Suprapubic skin (tissue), 4 donors: ENCODE measurements at regions not wholly inside any gene's neighbourhood (a gene's known extent, or its start where the extent isn't known, plus 50 kb on each side); places are given as distances from the start of the nearest gene placed in this dataset.

Source experiments
- EP300 ChIP-seq: sonication (generic); formaldehyde crosslinking; IDR thresholded peaks from one replicate; pipeline ENCODE4 v1.6.1; 2017; ENCODE audit warnings: antibody characterized with exemption
- POLR2A ChIP-seq, 2 donors: fragments of 450-650 bp; IDR thresholded peaks; one replicate each; pipeline ENCODE4 v1.6.1; 2017; ENCODE audit warnings: antibody characterized with exemption in 2 of 2, mild to moderate bottlenecking in 2 of 2, moderate library complexity in 2 of 2
- POLR2AphosphoS5 ChIP-seq, 3 donors: sonication (generic); formaldehyde crosslinking; IDR thresholded peaks; one replicate each; pipeline ENCODE4 v1.6.1; 2017; ENCODE audit warnings: antibody characterized with exemption in 3 of 3
- TF ChIP-seq, protein P1 (sequence below), 2 donors: fragments of 200-600 bp in 1 of 2; fragments of 450-650 bp in 1 of 2; sonication (generic) in 1 of 2; IDR thresholded peaks; one replicate each; pipeline ENCODE4 v1.5.1; 2016 to 2019; ENCODE audit warnings: antibody characterized with exemption in 2 of 2, mild to moderate bottlenecking in 1 of 2, moderate library complexity in 1 of 2

DNA sequence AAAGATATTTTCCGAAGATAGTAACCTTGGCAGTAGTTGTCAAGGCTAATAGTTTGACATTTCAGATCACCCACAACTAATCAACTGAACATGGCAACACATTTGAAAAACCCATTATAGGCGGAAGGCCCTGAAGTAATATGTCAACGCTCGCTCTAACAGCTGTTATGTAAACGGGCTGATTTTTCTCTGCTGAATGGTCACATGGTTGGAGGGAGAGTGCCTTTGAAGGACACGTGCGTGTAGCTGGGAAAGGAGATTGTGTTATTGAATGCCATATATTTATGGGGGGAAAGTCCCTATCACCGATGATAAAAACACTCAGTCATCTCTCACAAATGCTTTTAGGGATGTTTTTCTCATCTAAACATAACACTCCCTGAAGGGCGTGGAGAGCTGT is 160.0 kb upstream of the RALGAPA2 start:
- TF ChIP-seq, protein P1, sequence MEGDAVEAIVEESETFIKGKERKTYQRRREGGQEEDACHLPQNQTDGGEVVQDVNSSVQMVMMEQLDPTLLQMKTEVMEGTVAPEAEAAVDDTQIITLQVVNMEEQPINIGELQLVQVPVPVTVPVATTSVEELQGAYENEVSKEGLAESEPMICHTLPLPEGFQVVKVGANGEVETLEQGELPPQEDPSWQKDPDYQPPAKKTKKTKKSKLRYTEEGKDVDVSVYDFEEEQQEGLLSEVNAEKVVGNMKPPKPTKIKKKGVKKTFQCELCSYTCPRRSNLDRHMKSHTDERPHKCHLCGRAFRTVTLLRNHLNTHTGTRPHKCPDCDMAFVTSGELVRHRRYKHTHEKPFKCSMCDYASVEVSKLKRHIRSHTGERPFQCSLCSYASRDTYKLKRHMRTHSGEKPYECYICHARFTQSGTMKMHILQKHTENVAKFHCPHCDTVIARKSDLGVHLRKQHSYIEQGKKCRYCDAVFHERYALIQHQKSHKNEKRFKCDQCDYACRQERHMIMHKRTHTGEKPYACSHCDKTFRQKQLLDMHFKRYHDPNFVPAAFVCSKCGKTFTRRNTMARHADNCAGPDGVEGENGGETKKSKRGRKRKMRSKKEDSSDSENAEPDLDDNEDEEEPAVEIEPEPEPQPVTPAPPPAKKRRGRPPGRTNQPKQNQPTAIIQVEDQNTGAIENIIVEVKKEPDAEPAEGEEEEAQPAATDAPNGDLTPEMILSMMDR (IDR thresholded peaks at IDR 0.05): no peak
- TF ChIP-seq EP300 (no peak), POLR2A (IDR thresholded peaks at IDR 0.05) (no peak), POLR2AphosphoS5 (IDR thresholded peaks at IDR 0.05) (no peak)
